GM18870 (cell line): ENCODE measurements at regions not wholly inside any gene's neighbourhood (a gene's known extent, or its start where the extent isn't known, plus 50 kb on each side); places are given as distances from the start of the nearest gene placed in this dataset.
"Not testable (repeated sequence)": the region's sequence is repeated elsewhere in the genome, so short reads cannot be mapped to it uniquely, and the experiment has no call there.

Source experiments
- ATAC-seq: cut with Tn5 transposase; IDR thresholded peaks from one replicate; pipeline ENCODE4 v1.9.1; 2021; ENCODE audit warnings: moderate library complexity; ENCODE audit not compliant: unreplicated experiment

- not testable (repeated sequence) for ATAC-seq
These were observed 1353.9 kb upstream of the CDH18 start for GRCh38 chr5:21341948-21342261.

- ATAC-seq, result not testable (repeated sequence)
These were observed 1353.4 kb upstream of the CDH18 start for GRCh38 chr5:21341203-21341947.

DNA sequence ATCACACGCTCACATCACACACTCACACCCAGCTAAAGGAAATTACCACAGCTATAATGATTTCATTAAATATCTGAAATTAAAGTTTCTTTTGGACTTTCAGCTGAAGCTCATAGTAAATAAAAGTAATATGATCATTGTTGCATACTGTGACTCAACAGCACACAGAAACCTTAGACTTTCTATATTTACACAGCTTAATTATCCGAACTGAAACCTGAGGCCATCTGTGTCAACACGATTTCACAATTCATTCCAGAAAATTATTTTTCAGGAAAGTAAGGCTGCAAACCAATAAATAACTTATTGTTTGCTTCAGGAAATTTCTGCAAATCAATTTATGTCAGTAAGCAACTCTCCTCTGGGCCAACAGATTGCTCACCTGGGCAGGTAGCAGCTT is 1352.2 kb upstream of the CDH18 start:
- not testable (repeated sequence) for ATAC-seq

GRCh38 chr5:21336478-21336877 is 1348.5 kb upstream of the CDH18 start:
- not testable (repeated sequence) for ATAC-seq

DNA sequence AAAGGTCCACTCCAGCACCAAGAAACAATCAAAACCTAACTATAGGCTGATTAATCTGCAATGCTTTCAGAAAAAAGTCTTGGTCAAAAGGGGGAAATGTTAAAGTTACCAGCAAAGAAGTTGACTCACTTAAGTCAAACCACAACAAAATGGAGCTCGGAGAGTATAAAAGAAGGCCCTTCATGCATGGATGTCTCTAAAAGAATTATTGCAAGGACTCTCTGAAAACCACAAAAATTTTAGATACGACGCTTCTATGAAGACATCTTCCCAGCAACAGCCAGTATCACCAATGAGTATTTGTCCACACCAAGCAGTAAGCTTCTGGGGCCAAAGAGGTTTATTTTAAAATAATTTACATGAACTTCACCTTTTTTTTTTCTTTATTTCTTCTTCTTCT is 1327.4 kb upstream of the CDH18 start:
- ATAC-seq, result not testable (repeated sequence)

GRCh38 chr5:21301205-21301604 is 1313.2 kb upstream of the CDH18 start:
- ATAC-seq, result not testable (repeated sequence)

DNA sequence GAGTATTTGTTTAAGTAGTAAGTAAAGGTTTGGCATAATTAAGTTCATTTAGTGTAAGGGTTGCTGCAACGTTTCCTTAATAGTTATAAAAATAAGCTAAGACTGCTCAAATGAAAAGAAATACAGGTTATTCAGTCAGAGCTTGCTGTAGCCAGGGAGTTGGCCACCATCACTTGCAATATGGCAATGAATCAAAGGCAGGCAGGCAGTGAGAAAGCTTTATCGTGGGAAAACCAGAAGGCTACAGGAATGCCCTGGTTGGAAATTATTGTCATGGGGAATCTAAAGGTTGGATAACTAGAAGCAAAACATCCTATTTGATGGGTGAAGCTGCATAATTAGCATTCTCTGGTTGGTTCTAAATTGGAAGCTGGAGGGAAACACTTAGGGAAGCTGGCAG is 1286.4 kb upstream of the CDH18 start:
- not testable (repeated sequence) for ATAC-seq

DNA sequence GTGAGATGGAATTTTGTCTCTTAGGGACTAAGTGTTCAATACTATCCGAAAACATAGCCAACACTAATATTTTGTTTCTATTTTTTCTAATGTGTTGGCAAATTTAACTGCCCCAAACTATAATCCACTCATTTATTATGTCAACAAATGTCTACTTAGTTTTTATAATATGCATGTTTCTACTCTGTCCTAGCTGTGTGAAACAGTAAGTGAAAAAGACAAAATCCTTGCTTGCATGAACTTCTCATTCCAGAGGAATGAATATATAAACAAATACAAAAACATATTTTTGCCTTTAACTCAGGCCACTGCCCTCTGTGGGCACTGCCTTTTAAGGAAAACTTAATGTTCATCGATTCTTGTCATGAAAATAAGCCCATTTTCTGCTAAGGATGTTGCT is 1275.4 kb upstream of the CDH18 start:
- no peak for ATAC-seq

- no peak for ATAC-seq
These were observed 1266.2 kb upstream of the CDH18 start for GRCh38 chr5:21254161-21254560.

DNA sequence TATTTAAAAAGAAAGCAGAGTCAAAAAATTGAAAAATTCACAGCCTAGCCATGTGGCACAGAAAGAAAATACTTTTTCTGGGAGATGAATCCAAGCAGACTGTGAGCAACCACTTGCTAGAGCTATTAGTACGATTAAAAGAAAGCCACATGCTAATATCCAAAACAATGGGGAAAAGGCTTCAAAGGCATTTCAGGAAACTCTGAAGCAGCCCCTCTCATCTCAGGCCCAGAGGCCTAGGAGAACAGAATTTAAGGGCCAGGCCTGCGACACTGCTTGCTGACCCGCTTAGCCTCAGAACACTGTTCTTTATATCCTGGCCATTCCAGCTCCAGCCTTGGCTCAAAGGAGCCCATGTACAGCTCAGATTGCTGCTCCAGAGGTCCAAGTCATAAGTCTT is 1257.0 kb upstream of the CDH18 start:
- no peak for ATAC-seq

GRCh38 chr5:21238786-21239185 is 1250.8 kb upstream of the CDH18 start:
- no peak for ATAC-seq

DNA sequence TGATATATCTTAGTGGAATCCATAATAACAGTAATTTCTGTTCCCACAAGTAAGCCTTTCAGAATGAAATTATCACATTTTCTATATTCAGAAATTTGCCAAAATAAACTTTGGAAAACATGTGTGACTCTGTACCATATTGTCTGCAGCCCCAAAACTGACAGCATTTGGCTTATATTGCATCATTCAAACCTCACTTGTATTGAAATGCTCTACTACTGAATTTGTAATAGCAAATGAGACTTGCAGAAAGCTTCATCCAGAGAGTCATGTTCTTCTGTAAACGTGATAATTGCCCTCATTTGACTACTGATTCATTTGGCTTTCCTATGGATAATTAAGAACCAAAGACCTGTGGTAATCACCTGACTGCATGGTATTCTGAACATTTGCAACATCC is 1249.5 kb upstream of the CDH18 start:
- ATAC-seq, result no peak

DNA sequence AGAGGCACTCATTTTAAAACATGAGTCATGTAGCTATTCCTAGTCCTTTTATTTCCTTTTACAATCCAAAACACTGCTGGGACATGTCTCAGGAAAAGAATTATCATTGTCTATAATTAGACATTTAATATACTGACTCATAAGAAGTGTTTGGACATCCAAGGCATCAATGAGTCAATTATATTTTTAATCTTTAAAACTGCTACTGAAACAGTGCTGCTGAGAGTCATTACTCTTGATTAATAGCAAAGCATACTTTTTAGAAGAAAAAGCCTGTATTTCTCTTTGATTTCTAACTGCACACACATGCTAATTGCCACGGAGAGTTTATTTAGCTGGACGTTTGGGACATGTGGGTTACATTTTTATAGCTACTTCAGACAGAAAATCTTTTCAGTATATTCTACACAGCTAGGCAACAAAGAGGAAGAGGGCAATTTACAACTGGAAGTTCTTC is 1249.0 kb upstream of the CDH18 start:
- ATAC-seq, result no peak

DNA sequence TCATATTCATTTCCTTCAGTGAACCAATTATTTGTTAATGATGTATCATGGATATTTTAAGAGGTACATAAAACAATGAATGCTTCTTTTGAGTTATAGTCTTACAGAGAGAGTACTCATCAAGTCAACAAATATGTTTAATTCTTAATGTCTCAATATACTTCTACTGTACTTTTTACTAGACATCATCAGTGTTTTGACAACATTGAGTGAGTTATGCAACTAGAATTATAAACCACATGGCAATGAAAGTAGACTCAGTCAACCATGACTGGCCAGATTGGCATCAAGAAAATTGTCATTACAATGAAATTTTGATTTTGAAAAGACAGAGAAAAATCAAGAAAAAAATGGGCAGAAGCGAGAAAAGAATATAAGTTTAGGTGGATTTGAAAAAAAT is 1248.1 kb upstream of the CDH18 start:
- no peak for ATAC-seq

DNA sequence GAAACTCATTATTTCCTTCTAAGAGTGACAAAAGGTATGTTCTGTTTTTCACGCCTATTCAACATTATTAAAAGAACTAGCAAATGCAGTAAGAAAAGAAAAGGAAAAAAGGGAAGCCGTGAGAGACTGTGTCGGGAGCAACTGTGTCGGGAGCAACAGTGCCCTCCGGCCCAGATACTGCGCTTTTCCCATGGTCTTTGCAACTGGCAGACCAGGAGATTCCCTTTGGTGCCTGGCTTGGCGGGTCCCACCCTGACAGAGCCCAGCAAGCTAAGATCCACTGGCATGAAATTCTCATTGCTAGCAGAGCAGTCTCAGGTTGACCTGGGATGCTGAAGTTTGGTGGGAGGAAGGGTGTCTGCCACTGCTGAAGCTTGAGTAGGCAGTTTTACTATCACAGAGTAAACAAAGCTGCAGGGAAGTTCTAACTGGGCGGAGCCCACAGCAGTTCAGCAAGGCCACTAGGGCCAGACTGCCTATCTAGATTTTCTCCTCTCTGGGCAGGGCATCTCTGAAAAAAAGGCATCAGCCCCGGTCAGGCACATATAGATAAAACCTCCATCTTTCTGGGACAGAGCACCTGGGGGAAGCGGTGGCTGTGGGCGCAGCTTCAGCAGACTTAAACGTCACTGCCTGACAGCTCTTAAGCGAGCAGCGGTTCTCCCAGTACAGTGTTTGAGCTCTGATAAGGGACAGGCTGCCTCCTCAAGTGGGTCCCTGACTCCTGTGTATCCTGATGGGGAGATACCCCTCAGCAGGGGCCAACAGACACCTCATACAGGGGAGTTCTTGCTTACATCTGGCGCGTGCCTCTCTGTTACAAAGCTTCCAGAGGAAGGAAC is 1237.4 kb upstream of the CDH18 start:
- no peak for ATAC-seq

DNA sequence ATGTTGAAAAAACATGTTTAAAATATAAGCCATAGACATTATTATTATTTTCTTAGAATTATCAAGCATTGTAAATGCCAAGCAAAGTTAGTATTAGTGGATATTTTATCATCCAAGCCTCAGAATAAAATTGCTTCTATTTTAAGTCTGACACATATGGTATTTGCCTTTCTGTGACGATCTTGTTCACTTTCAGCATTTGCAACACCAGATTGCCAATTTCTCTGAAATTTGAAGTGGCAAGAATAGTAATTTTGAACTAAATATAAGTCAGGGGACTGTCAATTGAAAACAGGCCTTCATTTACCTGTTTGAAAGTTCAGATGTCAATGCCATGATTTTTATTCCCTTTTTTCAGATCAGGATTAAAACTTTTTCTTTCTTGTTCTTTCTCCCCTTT is 1233.6 kb upstream of the CDH18 start:
- no peak for ATAC-seq

DNA sequence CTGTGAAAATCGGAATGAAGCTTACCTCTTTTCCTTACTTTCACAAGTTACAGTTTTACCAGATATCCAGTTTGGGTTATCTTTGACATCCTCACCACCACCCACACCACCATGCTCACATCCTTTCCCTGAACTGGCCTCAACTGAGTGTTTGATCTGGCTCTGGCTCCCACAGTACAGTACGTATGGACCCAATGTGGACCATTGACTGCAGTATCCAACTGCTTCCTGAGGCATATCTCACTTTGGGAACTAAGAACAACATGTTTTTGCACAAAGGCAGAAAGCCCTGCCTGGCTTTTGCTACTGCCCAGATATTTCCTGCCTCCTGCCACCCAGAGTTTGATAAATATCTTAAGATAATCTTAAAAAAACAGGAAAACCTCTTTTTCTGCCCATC is 1232.0 kb upstream of the CDH18 start:
- ATAC-seq, result no peak

DNA sequence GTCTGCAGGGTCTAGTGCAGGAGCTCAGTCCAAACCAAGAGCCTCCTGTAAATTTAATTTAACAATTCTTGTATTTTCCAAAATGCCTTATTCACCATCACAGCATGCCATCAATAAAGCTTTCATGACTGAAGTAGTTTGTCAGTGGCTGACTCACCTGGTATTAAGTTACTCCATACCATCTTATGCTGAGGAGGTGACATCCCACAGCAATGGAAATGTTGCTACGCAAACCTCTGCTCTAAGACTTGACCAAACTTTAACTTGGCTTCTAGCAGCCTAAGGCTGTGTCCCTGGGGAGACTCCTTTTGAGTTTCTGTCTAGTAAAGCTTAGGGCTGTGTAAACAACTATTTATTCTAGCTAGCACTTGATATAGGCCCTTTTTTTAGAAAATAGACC is 1231.3 kb upstream of the CDH18 start:
- no peak for ATAC-seq

GRCh38 chr5:21212026-21212425 is 1224.0 kb upstream of the CDH18 start:
- ATAC-seq, result no peak

- ATAC-seq, result no peak
These were observed 1221.4 kb upstream of the CDH18 start for GRCh38 chr5:21209409-21209808.

GRCh38 chr5:21199087-21199486 is 1211.1 kb upstream of the CDH18 start:
- no peak for ATAC-seq

DNA sequence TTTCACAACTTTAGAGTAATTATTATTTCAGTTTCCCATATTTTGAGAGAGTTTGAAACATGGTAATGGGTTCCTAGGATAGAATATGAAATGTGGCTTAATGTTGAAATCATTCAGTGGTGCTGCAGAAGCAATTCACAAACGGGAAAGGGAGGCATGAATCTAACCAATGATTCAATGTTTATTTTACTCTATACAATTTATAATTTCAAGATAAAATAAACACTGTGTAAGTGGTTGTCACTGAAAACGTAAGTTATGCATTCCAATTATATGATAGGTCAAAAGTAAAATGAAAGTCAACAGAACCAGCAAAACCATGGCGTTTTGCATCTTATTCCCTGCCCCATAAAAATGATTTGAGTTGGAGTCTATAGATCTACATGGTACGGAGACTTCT is 1207.1 kb upstream of the CDH18 start:
- no peak for ATAC-seq
